GM18867 (cell line): ENCODE measurements at regions not wholly inside any gene's neighbourhood (a gene's known extent, or its start where the extent isn't known, plus 50 kb on each side); places are given as distances from the start of the nearest gene placed in this dataset.
A peak's percentile ranks its signal among the peaks of the same experiment; 100 is the strongest.

Experiments used
- ATAC-seq: cut with Tn5 transposase; IDR thresholded peaks from one replicate; pipeline ENCODE4 v1.9.1; 2021; ENCODE audit warnings: mild to moderate bottlenecking, moderate library complexity; ENCODE audit not compliant: unreplicated experiment

DNA sequence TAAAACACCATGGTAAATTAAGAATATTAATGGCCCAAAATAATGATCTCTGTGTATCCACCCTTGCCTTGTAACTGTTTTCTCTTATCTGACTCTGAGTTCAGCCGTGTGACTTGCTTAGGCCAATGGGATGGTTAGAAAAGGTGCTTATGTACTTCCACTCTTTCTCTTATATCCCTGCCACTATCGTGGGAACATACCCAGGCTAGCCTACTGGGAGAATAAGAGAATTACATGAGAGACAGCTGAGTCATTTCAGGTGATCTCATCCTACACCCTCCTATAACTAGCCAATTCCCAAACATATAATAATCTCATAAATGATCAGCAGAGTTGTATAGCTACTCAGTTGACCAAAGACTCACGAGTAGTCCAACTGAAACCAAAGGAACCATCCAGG is 98.3 kb upstream of the ABI3BP start:
- ATAC-seq: no peak

DNA sequence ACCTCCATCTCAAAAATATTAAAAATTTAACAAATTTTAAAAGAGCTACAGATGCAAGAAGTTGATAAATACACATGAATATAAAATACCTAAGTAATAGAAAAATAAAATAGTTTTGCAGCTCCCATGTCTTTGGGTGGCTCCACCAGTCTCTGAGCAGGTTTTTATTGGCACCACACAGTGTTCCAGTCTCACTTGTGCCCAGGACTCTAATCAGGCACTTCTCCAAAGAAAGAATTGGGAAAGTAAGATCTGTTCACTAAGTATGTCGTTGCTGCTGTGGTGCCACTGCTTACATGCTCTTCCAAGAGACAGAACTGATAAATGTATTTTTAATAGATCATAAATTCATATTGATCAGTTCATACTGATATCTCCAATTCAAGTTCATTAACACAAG is 92.5 kb upstream of the ABI3BP start:
- no peak for ATAC-seq

DNA sequence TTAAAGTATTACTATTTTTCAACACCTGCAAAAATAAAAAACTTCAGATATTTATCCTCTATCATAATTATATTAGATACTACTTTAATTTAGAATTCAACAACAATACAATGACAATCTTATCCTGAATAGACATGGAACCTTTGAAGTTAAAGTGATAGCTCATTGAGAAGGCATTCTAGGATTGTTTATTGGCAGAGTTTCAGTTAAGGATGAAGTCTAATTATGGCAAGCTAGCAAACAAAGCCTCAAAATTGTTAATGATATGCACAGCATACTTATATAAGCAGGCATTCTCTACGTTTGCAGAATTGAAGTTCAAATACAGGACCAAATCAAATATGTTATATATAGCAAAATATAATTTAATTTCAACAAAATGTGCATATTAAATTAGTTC is 91.2 kb upstream of the ABI3BP start:
- no peak for ATAC-seq

DNA sequence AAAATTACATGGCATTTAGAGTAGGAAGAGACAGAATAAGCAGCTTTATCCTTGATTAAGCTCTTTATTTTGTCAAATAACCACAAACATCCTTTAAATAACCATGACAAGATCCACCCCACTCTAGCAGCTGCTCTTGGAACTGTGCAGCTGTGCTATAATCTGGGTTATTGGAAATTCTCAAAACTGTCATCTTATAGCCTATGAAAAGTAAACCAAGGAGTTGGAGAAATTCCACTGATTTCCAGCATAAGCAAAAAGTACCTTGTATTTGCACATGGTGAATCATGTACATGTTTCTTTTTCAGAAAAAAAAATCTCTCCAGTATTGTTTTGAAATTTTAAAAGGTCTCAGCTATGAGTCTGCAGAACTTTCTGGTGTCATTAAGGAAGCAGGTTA is 88.8 kb upstream of the ABI3BP start:
- ATAC-seq: no peak

DNA sequence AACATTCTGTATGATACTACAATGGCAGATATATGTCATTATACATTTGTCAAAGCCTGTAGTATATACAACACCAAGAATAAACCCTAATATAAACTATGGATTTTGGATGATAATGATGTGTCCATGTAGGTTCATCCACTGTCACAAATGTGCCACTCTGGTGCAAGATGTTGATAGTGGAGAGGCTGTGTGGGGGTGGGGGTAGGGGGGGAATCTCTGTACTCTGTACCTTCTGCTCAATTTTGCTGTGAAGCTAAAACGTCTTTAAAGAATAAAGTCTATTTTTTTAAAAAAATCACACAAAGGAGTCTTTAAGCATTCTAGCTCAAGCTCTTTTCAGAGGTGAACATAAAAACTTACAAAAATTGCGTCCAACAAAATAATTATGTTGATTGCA is 88.2 kb upstream of the ABI3BP start:
- no peak for ATAC-seq

DNA sequence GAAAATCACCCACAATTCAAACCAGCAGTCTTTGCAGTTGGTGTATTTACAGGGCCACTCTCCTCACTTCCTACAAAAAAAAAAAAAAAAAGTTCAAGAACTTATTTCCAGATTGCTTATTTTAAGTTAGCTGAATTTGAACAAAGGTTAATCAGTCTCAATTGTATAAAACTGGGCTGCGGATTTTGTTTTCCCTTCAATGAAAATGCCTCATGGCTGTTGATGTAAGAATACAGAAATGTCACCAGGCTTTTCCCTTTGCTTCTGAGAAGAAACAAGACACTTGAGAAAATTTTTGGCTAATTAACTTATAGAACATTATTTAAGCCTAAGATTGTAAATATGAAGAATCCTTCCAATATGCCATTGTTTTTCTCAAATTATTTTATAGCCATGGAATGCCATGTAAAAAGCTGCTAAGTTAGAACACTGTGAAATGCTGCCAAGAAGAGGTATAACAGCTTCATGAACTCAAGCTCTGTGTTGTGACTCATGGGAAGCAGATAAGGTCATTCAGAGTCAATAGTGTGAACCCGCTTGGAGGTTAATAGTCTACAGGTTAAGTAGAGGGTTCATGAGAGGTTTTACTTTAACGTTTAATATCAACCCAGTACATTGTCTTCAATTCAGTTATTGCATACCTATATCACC is 84.3 kb upstream of the ABI3BP start:
- ATAC-seq: no peak

DNA sequence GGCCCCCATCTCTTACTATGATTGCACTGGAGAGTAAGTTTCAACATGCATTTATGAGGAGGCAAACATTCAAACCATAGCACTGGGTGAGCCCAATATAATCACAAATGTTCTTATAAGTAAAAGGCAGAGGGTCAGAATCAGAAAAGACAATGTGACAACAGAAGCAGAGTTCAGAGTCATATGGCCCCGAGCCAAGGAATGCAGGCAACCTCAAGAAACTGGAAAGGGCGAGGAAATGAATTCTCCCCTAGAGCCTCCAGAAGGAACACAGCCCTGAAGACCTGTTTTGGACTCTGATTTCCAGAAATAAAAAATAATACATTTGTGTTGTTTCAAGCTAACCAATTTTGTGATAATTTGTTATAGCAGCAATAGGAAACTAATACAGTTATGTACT is 81.3 kb upstream of the ABI3BP start:
- no peak for ATAC-seq

DNA sequence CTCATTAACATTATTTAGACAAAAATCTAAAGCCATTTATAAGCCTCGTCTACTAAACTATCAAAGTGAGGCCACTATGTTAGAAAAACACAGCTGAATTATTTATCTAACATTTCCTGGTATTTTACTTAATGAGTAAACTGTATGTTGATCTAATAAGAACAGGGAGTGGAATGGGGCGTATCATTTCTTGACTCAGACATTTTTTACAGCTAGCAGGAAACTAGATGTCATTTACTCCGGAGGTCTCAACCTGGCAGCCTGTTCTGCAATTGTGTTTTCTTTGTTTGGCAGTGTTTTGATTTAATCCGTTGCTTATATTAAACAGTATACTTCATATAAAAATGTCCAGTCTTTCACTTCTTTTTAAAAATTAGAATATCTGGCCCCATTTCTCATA is 79.1 kb upstream of the ABI3BP start:
- ATAC-seq: no peak

DNA sequence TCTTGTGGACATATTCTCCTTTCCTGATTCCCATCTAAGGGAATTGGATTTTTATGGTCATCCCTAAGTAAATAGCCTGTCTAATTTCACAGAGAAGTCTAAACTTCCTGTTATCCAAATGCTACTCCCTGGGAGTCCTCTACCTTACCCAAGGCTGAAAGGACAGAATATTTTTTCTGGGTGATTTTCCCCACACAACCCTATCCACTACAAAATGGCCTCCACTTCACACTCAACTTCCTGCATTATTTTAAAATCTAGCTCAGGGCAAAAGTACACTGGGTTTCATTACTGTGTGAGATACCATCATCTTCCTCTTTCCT is 77.5 kb upstream of the ABI3BP start:
- no peak for ATAC-seq

DNA sequence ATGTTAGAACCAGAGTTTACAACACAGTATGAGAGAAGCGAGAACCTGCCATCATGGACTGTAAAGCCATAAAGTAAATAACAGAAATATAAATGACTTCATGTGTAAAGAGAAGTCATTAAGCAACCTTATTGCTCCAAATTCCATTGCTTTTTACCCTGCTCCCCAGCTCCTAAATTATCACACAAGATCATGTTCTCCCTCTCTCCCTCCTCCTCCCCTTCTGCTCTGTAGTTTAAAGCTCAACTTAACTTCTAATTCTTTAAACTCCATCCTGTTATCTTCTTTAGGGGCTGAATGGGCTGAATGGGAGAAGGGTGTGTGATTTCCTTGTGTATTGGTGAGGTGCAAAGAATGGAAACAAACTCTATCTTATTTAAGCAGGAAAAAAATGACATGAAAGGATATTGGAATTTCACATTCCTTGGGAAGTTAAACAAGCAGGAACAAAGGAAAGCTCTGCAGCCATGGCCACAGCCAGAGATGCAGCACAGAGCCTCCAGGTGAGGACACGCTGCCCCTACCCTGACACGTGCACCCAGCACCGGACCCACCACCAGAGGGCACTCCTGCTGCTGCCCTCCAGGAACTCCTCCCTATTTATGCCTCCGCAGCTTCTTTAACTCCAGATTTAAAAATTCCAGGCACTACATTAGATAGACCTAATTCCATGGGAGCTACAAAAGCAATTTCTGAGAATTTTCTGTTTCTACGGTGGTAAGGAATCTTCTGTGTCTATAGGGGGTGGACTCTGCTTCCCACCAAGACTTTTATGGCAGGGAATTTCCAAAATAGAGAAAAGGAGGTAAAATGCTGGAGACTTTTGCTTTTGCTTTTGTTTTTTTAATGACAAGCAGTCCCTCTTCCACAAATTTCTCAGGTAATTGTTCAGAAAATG is 76.9 kb upstream of the ABI3BP start:
- ATAC-seq: peak; percentile 91

DNA sequence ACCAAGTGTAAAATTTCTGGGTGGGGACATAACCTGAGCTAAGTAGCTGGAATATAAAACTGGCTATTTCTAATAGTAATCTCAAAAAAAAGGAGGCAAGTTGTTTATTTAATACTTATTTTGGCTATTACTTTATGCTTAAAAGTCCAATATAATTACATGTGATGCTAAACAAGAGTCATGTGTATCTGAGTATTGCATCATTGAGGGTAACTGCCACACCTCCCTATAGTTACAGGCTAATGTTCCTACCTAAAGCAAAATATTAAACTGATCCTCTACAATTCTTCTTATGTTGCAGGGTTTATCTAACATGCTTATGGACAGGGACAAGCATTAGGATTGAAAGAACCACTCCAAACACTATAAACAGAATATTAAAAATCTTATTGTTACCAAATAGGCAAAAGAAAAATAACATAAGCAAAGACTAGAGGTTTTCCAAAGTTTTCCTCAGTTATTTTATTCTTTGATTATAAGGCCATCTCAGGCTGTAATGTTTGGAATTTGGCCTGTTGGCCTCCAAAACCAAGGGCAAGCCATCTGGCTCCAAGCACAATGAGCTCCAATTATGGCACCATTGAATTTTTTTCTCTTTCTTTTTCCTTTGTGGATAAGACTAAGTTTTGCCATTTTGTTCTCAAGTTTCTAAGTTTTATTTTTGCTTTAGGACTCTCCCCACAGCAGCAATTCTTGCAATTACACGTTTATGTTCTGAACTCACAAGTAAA is 75.8 kb upstream of the ABI3BP start:
- no peak for ATAC-seq

DNA sequence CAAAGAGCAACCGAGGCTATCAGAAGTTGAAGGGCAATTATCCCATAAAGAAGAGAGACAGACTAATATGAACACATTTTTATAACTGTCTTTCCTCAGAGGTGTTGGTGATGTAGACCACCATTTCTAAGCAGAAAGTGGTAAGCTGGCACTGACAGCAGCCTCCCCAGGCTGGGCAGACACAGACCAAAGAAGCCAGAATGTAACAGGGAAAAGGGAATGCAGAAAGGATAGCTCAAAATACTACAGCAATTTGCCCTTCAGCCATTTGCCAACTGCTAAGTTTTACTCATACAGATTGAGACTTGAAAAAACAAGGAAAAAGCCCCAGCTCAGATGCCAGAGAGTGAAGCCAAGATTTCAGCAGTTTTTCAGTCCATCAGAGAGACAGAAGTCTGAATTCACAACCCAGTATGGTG is 73.5 kb upstream of the ABI3BP start:
- no peak for ATAC-seq

DNA sequence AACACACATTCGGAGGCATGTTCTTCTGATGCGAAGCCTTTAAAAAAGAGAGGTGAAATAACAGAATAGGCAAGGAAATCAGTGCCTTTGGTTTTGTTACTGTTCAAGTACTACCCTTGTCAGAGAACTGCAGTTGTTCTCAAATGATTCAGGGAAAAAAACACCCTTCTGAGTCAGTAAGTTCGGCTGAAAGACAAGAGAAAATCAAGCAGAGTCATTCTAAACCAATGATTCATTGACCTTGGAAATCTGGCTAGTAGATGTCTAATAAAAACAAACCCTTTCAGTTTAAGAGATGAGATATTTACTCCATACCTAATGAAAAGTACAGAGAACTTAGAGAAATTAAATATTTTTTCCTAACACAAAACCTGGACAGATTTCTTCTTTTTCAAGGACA is 72.7 kb upstream of the ABI3BP start:
- no peak for ATAC-seq

DNA sequence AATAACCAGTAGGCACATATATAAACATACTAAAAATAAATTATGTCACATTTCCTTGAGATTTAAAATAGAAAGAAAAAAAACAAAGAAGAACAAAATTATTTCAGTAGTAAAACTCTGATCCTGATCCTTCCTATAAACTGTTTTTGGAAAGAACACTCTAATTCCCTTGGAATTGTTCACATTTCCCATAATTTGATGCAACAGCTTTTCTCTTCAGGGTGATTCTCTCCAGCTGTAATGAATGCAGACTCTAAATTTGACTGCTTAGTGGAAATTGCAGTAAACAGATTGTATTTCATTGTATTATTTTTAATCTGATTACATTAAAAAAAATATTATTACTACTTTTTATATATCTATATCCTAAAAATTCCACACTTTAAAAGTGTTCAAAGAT is 70.2 kb upstream of the ABI3BP start:
- no peak for ATAC-seq

DNA sequence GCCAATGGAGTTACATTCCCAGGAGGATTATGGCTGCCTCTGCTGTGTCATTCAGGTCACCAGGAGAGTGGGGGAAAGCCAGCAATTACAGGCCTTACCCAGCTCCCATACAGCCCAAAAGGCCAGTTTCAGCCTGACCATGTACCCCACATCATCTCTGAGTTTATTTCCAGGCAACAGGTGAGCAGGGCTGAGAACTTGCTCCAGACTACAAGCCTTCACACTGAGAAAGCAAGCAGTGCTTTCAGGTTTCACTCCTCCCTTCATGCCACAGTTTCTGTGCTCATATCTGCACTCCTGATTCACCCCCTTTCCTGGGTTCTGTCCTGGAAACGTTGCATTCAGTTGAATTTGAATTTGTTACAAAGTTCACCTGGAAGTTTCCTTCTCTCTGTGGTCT is 68.1 kb upstream of the ABI3BP start:
- ATAC-seq: no peak

DNA sequence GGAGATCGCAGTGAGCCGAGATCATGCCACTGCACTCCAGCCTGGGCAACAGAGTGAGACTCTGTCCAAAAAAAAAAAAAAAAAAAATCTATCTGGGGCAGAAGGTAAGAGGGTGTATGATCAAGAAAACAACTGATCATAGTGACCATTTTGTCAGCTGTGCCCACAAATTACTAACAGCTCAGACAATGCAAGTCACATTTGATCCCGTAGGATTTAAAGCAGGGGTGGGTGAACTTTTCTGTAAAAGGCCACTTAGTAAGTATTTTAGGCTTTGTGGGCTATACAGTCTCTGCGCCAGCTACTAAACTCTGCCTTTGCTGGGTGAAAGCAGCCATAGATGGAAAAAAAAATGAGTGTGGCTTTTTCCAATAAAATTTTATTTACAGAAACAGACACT is 57.6 kb upstream of the ABI3BP start:
- ATAC-seq: no peak

DNA sequence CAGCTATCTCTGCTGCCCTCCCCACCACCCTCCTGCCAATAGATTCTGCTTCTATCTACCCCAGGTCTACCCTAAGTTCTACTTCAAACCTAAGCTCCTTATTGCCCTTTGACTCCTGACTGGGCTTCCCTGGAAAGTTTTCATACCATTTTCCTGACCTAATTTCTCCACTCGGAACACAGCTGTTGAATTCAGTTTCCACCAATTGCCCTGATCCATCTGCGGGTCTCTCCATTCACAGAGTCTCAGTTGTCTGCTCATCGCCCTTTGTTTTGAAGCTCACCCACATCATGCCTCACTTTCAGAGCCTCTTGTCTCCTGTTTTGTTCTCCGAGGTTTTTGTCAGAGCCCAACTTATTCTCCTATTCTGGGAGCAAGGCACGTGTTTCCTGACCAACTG is 56.8 kb upstream of the ABI3BP start:
- no peak for ATAC-seq

DNA sequence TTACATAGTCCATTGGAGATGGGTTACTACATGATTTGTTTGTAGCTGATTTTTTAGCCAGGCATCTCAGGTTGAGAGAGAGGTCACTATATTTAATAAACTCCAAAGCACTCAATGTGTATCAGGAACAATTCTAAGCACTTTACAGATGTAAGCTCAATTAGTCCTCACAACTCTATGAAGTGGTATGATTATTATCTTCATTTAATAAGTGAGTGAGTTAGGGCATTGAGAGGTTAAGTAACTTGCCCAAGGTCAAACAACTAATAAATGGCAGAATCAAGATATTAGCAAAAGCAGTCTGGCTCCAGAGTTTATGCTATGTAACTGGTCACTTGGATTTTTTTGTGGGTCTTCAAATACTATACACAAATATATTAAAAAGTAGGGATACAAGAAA is 56.3 kb upstream of the ABI3BP start:
- ATAC-seq: no peak

DNA sequence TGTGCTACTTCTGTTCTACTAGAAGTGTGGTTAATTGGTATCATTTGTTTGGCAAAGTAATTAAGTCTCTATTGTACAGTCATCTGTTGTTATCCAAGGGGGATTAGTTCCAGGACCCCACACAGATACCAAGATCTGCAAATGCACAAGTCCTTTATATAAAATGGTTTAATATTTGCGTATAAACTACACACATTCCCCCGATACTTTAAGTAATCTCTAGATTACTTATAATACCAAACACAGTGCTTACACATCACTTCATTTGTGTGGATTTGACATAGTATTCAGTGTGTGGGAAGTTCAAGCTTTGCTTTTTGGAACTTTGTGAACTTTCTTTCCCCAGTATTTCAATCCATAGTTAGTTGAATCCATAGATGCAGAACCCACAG is 50.5 kb upstream of the ABI3BP start:
- no peak for ATAC-seq

DNA sequence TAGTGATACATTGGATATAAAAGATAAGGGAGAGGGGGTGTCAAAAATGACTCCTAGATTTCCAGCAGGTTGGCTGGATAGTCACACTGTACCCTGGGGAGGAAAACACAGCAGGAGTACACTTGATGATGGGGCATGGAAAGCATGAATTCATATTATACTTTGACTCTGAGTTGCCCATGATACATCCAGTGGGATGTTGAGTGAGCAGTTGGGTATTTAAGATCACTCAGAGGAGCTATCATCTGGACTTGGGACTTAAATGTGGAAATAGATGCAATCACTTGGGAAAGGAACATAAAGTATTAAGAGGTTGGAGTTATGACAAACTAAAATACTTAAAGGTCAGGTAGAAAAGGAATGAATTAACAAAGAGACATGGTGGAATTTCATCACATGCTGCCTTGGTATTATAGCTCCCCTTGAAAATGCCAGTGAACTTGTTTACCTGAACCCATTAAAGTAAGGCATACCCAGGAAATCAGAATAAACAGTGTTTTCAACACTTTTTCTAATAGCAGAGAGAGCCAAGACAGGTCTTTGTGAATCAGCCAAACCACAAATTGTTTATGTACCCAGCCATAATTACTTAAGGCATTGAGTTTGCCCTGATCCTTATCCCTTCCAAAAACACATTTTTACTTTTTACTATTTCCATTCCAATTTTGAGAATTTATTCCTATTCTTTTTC is 49.9 kb upstream of the ABI3BP start:
- no peak for ATAC-seq
